Dedifferentiated amniotic fluid mesenchymal stem cell (primary cell): ENCODE measurements at regions not wholly inside any gene's neighbourhood (a gene's known extent, or its start where the extent isn't known, plus 50 kb on each side); places are given as distances from the start of the nearest gene placed in this dataset.

ENCODE experiments used
- DNase-seq: peaks from one replicate; pipeline ENCODE4 v3.0.0-alpha.2; 2016; ENCODE audit errors: extremely low spot score

GRCh38 chr13:90402102-90402501 is 945.4 kb upstream of the MIR17HG start:
- DNase-seq = no peak

GRCh38 chr13:90402613-90403012 is 944.9 kb upstream of the MIR17HG start:
- DNase-seq = no peak

- no peak for DNase-seq
Observed at GRCh38 chr13:90403330-90404082, 944.0 kb upstream of the MIR17HG start.

GRCh38 chr13:90405301-90405700 is 942.2 kb upstream of the MIR17HG start:
- no peak for DNase-seq

- no peak for DNase-seq
Observed at GRCh38 chr13:90412980-90413379, 934.5 kb upstream of the MIR17HG start.

- no peak for DNase-seq
Observed at GRCh38 chr13:90413548-90413947, 933.9 kb upstream of the MIR17HG start.

- DNase-seq = peak; percentile 49
Observed at GRCh38 chr13:90414691-90415596, 932.5 kb upstream of the MIR17HG start.

- no peak for DNase-seq
Observed at GRCh38 chr13:90415902-90416301, 931.6 kb upstream of the MIR17HG start.

GRCh38 chr13:90416519-90416918 is 931.0 kb upstream of the MIR17HG start:
- peak; percentile 44 for DNase-seq

GRCh38 chr13:90416938-90417337 is 930.5 kb upstream of the MIR17HG start:
- DNase-seq = no peak

GRCh38 chr13:90420683-90421082 is 926.8 kb upstream of the MIR17HG start:
- no peak for DNase-seq

GRCh38 chr13:90427322-90428272 is 919.9 kb upstream of the MIR17HG start:
- no peak for DNase-seq

GRCh38 chr13:90428522-90429210 is 918.8 kb upstream of the MIR17HG start:
- DNase-seq = no peak

- no peak for DNase-seq
Observed at GRCh38 chr13:90430127-90430526, 917.4 kb upstream of the MIR17HG start.

GRCh38 chr13:90436697-90437096 is 910.8 kb upstream of the MIR17HG start:
- DNase-seq = no peak

GRCh38 chr13:90438576-90438975 is 908.9 kb upstream of the MIR17HG start:
- DNase-seq = no peak

- DNase-seq = no peak
Observed at GRCh38 chr13:90443268-90443667, 904.2 kb upstream of the MIR17HG start.

GRCh38 chr13:90444232-90444631 is 903.3 kb upstream of the MIR17HG start:
- no peak for DNase-seq

- peak; percentile 95 for DNase-seq
Observed at GRCh38 chr13:90445179-90445578, 902.3 kb upstream of the MIR17HG start.

- DNase-seq = no peak
Observed at GRCh38 chr13:90447034-90447733, 900.3 kb upstream of the MIR17HG start.

- no peak for DNase-seq
Observed at GRCh38 chr13:90447734-90448101, 899.8 kb upstream of the MIR17HG start.
